GM23248 (cell line): ENCODE measurements at regions not wholly inside any gene's neighbourhood (a gene's known extent, or its start where the extent isn't known, plus 50 kb on each side); places are given as distances from the start of the nearest gene placed in this dataset.

Experiments used
- EZH2 ChIP-seq: fragments of 200-600 bp; sonication (generic); IDR thresholded peaks from 2 replicates; pipeline ENCODE4 v1.6.1; 2018; ENCODE audit warnings: antibody characterized with exemption, mild to moderate bottlenecking; ENCODE audit not compliant: insufficient read depth, poor library complexity, severe bottlenecking
- EZH2phosphoT487 ChIP-seq: fragments of 200-600 bp; sonication (generic); IDR thresholded peaks from 2 replicates; pipeline ENCODE4 v1.6.1; 2018; ENCODE audit warnings: antibody characterized with exemption, moderate library complexity, mild to moderate bottlenecking, low read depth; ENCODE audit not compliant: insufficient read depth

- TF ChIP-seq EZH2phosphoT487 = no peak
- TF ChIP-seq EZH2 = no peak
Observed at GRCh38 chr11:130598433-130598832, 150.0 kb downstream of the ADAMTS15 start.
